ENCODE measurements at regions not wholly inside any gene's neighbourhood (a gene's known extent, or its start where the extent isn't known, plus 50 kb on each side); places are given as distances from the start of the nearest gene placed in this dataset.

- ChIA-PET POLR2A (no interaction called here), CTCF (no interaction called here)
- H3K4me3 ChIP-seq (ENCODE audit: low read length) = no peak overlapping the region
- H3K4me1 ChIP-seq (ENCODE audit: insufficient read depth, low read length) = no peaks in the 10 kb centered on the region
- H3K27me3 ChIP-seq (ENCODE audit: insufficient read depth, low read length, poor library complexity, severe bottlenecking) = no peaks in the 10 kb centered on the region
- H3K27ac ChIP-seq (ENCODE audit: low read depth, low read length) = no peak overlapping the region
- Mint-ChIP-seq H3K27me3 (peaks cover 7 to 12% of the 10 kb centered on the region in 2 donors), H3K4me3 (no peak overlapping the region), H3K4me1 (no peaks in the 10 kb centered on the region), H3K36me3 (peaks cover 0 to 2% (median 0%) of the 10 kb centered on the region in 3 donors), H3K9me3 (peaks cover 0 to 5% (median 0%) of the 10 kb centered on the region in 5 donors), H3K27ac (peak overlapping the region in 1 of 8 donors; percentile 53)
- H3K36me3 ChIP-seq (ENCODE audit: insufficient read depth, low read length) = no peaks in the 10 kb centered on the region
- no peak for DNase-seq
- H3K9me3 ChIP-seq (ENCODE audit: low read length) = no peaks in the 10 kb centered on the region
Measured at GRCh38 chr1:200496937-200497336, 87.1 kb upstream of the ZNF281 start.

- H3K27me3 ChIP-seq (ENCODE audit: insufficient read depth, low read length, poor library complexity, severe bottlenecking) = no peaks in the 10 kb centered on the region
- H3K4me1 ChIP-seq (ENCODE audit: insufficient read depth, low read length) = no peaks in the 10 kb centered on the region
- H3K27me3 Mint-ChIP-seq = peaks cover 7 to 12% of the 10 kb centered on the region in 2 donors
- H3K4me1 Mint-ChIP-seq = no peaks in the 10 kb centered on the region
- no peak overlapping the region for H3K4me3 Mint-ChIP-seq
- no peak for DNase-seq
- ChIA-PET CTCF (no interaction called here), POLR2A (no interaction called here)
- no peaks in the 10 kb centered on the region for H3K9me3 ChIP-seq (ENCODE audit: low read length)
- peaks cover 0 to 2% (median 0%) of the 10 kb centered on the region in 3 donors for H3K36me3 Mint-ChIP-seq
- no peak overlapping the region for H3K27ac Mint-ChIP-seq
- H3K9me3 Mint-ChIP-seq = peaks cover 0 to 5% (median 0%) of the 10 kb centered on the region in 5 donors
- no peaks in the 10 kb centered on the region for H3K36me3 ChIP-seq (ENCODE audit: insufficient read depth, low read length)
- H3K27ac ChIP-seq (ENCODE audit: low read depth, low read length) = no peak overlapping the region
- H3K4me3 ChIP-seq (ENCODE audit: low read length) = no peak overlapping the region
Measured at GRCh38 chr1:200495901-200496300, 86.1 kb upstream of the ZNF281 start.

- Mint-ChIP-seq H3K4me3 (no peak overlapping the region), H3K27me3 (peaks cover 5 to 8% of the 10 kb centered on the region in 2 donors), H3K9me3 (no peaks in the 10 kb centered on the region), H3K36me3 (peaks cover 0 to 2% (median 0%) of the 10 kb centered on the region in 3 donors), H3K27ac (no peak overlapping the region), H3K4me1 (no peaks in the 10 kb centered on the region)
- DNase-seq = no peak
- ChIA-PET CTCF (no interaction called here), POLR2A (no interaction called here)
- no peak overlapping the region for H3K27ac ChIP-seq (ENCODE audit: low read depth, low read length)
- H3K27me3 ChIP-seq (ENCODE audit: insufficient read depth, low read length, poor library complexity, severe bottlenecking) = no peaks in the 10 kb centered on the region
- H3K4me1 ChIP-seq (ENCODE audit: insufficient read depth, low read length) = no peaks in the 10 kb centered on the region
- H3K36me3 ChIP-seq (ENCODE audit: insufficient read depth, low read length) = no peaks in the 10 kb centered on the region
- no peaks in the 10 kb centered on the region for H3K9me3 ChIP-seq (ENCODE audit: low read length)
- no peak overlapping the region for H3K4me3 ChIP-seq (ENCODE audit: low read length)
Measured at GRCh38 chr1:200493344-200493743, 83.5 kb upstream of the ZNF281 start.

GRCh38 chr1:200491103-200491502 lies 81.3 kb upstream of the ZNF281 start:
- Mint-ChIP-seq H3K36me3 (no peaks in the 10 kb centered on the region), H3K27me3 (peaks cover 5 to 6% of the 10 kb centered on the region in 2 donors), H3K4me3 (no peak overlapping the region), H3K4me1 (no peaks in the 10 kb centered on the region), H3K27ac (peak overlapping the region in 1 of 8 donors; percentile 32), H3K9me3 (no peaks in the 10 kb centered on the region)
- no peak overlapping the region for H3K27ac ChIP-seq (ENCODE audit: low read depth, low read length)
- no peaks in the 10 kb centered on the region for H3K9me3 ChIP-seq (ENCODE audit: low read length)
- ChIA-PET POLR2A (no interaction called here), CTCF (interaction anchor here (0.6 to 1.7 kb wide), 4 partner anchors 18 to 807 kb away, joined by 3 to 5 read pairs (median 4); no protein-coding TSS in a partner anchor)
- no peak overlapping the region for H3K4me3 ChIP-seq (ENCODE audit: low read length)
- no peaks in the 10 kb centered on the region for H3K36me3 ChIP-seq (ENCODE audit: insufficient read depth, low read length)
- H3K27me3 ChIP-seq (ENCODE audit: insufficient read depth, low read length, poor library complexity, severe bottlenecking) = no peaks in the 10 kb centered on the region
- DNase-seq = no peak
- H3K4me1 ChIP-seq (ENCODE audit: insufficient read depth, low read length) = no peaks in the 10 kb centered on the region

- POLR2A ChIA-PET = no interaction called here
- H3K36me3 Mint-ChIP-seq = no peaks in the 10 kb centered on the region
- no peaks in the 10 kb centered on the region for H3K36me3 ChIP-seq (ENCODE audit: insufficient read depth, low read length)
- CTCF ChIA-PET = interaction anchor here (0.6 to 1.7 kb wide), 3 partner anchors 20 to 806 kb away, joined by 3 to 5 read pairs (median 3); no protein-coding TSS in a partner anchor
- H3K27me3 ChIP-seq (ENCODE audit: insufficient read depth, low read length, poor library complexity, severe bottlenecking) = no peaks in the 10 kb centered on the region
- H3K9me3 ChIP-seq (ENCODE audit: low read length) = no peaks in the 10 kb centered on the region
- no peak overlapping the region for H3K4me3 ChIP-seq (ENCODE audit: low read length)
- H3K4me1 Mint-ChIP-seq = no peaks in the 10 kb centered on the region
- no peak overlapping the region for H3K4me3 Mint-ChIP-seq
- H3K27me3 Mint-ChIP-seq = peaks cover 7 to 8% of the 10 kb centered on the region in 2 donors
- no peak overlapping the region for H3K27ac Mint-ChIP-seq
- DNase-seq = no peak
- H3K27ac ChIP-seq (ENCODE audit: low read depth, low read length) = no peak overlapping the region
- no peaks in the 10 kb centered on the region for H3K9me3 Mint-ChIP-seq
- no peaks in the 10 kb centered on the region for H3K4me1 ChIP-seq (ENCODE audit: insufficient read depth, low read length)
Measured at GRCh38 chr1:200490183-200490582, 80.3 kb upstream of the ZNF281 start.

GRCh38 chr1:200488375-200489165 lies 78.7 kb upstream of the ZNF281 start:
- Mint-ChIP-seq H3K27me3 (peaks cover 4 to 15% of the 10 kb centered on the region in 2 donors), H3K27ac (no peak overlapping the region), H3K36me3 (no peaks in the 10 kb centered on the region), H3K9me3 (no peaks in the 10 kb centered on the region), H3K4me3 (no peak overlapping the region), H3K4me1 (peaks cover 2 to 4% (median 4%) of the 10 kb centered on the region in 3 donors)
- no peaks in the 10 kb centered on the region for H3K27me3 ChIP-seq (ENCODE audit: insufficient read depth, low read length, poor library complexity, severe bottlenecking)
- peak; percentile 3 to 56 (median 33) for DNase-seq
- no peak overlapping the region for H3K4me3 ChIP-seq (ENCODE audit: low read length)
- no peaks in the 10 kb centered on the region for H3K9me3 ChIP-seq (ENCODE audit: low read length)
- ChIA-PET CTCF (interaction anchor here (0.8 to 1.2 kb wide), 5 partner anchors 11 to 803 kb away, joined by 3 to 5 read pairs (median 3); no protein-coding TSS in a partner anchor), POLR2A (no interaction called here)
- H3K36me3 ChIP-seq (ENCODE audit: insufficient read depth, low read length) = no peaks in the 10 kb centered on the region
- no peaks in the 10 kb centered on the region for H3K4me1 ChIP-seq (ENCODE audit: insufficient read depth, low read length)
- H3K27ac ChIP-seq (ENCODE audit: low read depth, low read length) = no peak overlapping the region

- Mint-ChIP-seq H3K4me3 (no peak overlapping the region), H3K36me3 (no peaks in the 10 kb centered on the region), H3K27ac (no peak overlapping the region), H3K9me3 (no peaks in the 10 kb centered on the region), H3K4me1 (peaks cover 2 to 10% (median 9%) of the 10 kb centered on the region in 3 donors), H3K27me3 (peaks cover 4 to 18% of the 10 kb centered on the region in 2 donors)
- ChIA-PET CTCF (interaction anchor here (0.6 kb wide), 1 partner anchor 14 kb away, joined by 3 read pairs; no protein-coding TSS in a partner anchor), POLR2A (no interaction called here)
- DNase-seq = no peak
- no peak overlapping the region for H3K27ac ChIP-seq (ENCODE audit: low read depth, low read length)
- no peaks in the 10 kb centered on the region for H3K4me1 ChIP-seq (ENCODE audit: insufficient read depth, low read length)
- no peaks in the 10 kb centered on the region for H3K9me3 ChIP-seq (ENCODE audit: low read length)
- H3K27me3 ChIP-seq (ENCODE audit: insufficient read depth, low read length, poor library complexity, severe bottlenecking) = no peaks in the 10 kb centered on the region
- H3K4me3 ChIP-seq (ENCODE audit: low read length) = no peak overlapping the region
- H3K36me3 ChIP-seq (ENCODE audit: insufficient read depth, low read length) = no peaks in the 10 kb centered on the region
Measured at GRCh38 chr1:200487650-200488049, 77.8 kb upstream of the ZNF281 start.

GRCh38 chr1:200486634-200487033 lies 76.8 kb upstream of the ZNF281 start:
- H3K4me3 Mint-ChIP-seq = no peak overlapping the region
- H3K27ac ChIP-seq (ENCODE audit: low read depth, low read length) = no peak overlapping the region
- peaks cover 2 to 10% (median 9%) of the 10 kb centered on the region in 3 donors for H3K4me1 Mint-ChIP-seq
- no peak overlapping the region for H3K4me3 ChIP-seq (ENCODE audit: low read length)
- peak overlapping the region in 1 of 8 donors; percentile 94 for H3K27ac Mint-ChIP-seq
- H3K27me3 Mint-ChIP-seq = peaks cover 6 to 18% of the 10 kb centered on the region in 2 donors
- H3K27me3 ChIP-seq (ENCODE audit: insufficient read depth, low read length, poor library complexity, severe bottlenecking) = no peaks in the 10 kb centered on the region
- ChIA-PET POLR2A (no interaction called here), CTCF (no interaction called here)
- no peaks in the 10 kb centered on the region for H3K9me3 ChIP-seq (ENCODE audit: low read length)
- no peaks in the 10 kb centered on the region for H3K36me3 Mint-ChIP-seq
- no peaks in the 10 kb centered on the region for H3K4me1 ChIP-seq (ENCODE audit: insufficient read depth, low read length)
- no peaks in the 10 kb centered on the region for H3K9me3 Mint-ChIP-seq
- DNase-seq = no peak
- no peaks in the 10 kb centered on the region for H3K36me3 ChIP-seq (ENCODE audit: insufficient read depth, low read length)
